ENCODE measurements at regions not wholly inside any gene's neighbourhood (a gene's known extent, or its start where the extent isn't known, plus 50 kb on each side); places are given as distances from the start of the nearest gene placed in this dataset.

GRCh38 chr2:219998107-219998506 lies 370.7 kb downstream of the SLC4A3 start:
- Mint-ChIP-seq H3K27me3 (no peaks in the 10 kb centered on the region), H3K4me1 (no peaks in the 10 kb centered on the region), H3K9me3 (ENCODE audit: low read depth) (no peaks in the 10 kb centered on the region), H3K27ac (no peak overlapping the region), H3K4me3 (no peak overlapping the region), H3K36me3 (ENCODE audit: low read depth) (no peaks in the 10 kb centered on the region)
- intact Hi-C loops (cut with DNase I, micrococcal nuclease), result loop anchor here in 1 of 2 experiments (5.0 kb wide), 1 partner anchor 261 kb away; no protein-coding TSS in a partner anchor
- POLR2A ChIA-PET, result no interaction called here
- DNase-seq (no peak), ATAC-seq (no peak)
- CTCF ChIA-PET, result no interaction called here

GRCh38 chr2:219998714-219999227 lies 371.3 kb downstream of the SLC4A3 start:
- POLR2A ChIA-PET, result no interaction called here
- intact Hi-C loops (cut with DNase I, micrococcal nuclease), result loop anchor here in 1 of 2 experiments (5.0 kb wide), 1 partner anchor 261 kb away; no protein-coding TSS in a partner anchor
- Mint-ChIP-seq H3K27me3 (peaks cover under 1% of the 10 kb centered on the region), H3K36me3 (ENCODE audit: low read depth) (no peaks in the 10 kb centered on the region), H3K4me1 (no peaks in the 10 kb centered on the region), H3K4me3 (no peak overlapping the region), H3K27ac (no peak overlapping the region), H3K9me3 (ENCODE audit: low read depth) (no peaks in the 10 kb centered on the region)
- CTCF ChIA-PET, result interaction anchor here (0.9 kb wide), 1 partner anchor 10 kb away, joined by 3 read pairs; no protein-coding TSS in a partner anchor
- DNase-seq, result no peak
- ATAC-seq, result no peak

- DNase-seq, result no peak
- H3K4me1 Mint-ChIP-seq, result no peaks in the 10 kb centered on the region
- no peak overlapping the region for H3K4me3 Mint-ChIP-seq
- ATAC-seq, result no peak
- POLR2A ChIA-PET, result no interaction called here
- intact Hi-C loops (cut with DNase I, micrococcal nuclease), result no loop called here
- CTCF ChIA-PET, result no interaction called here
- no peak overlapping the region for H3K27ac Mint-ChIP-seq
- peaks cover 4% of the 10 kb centered on the region for H3K27me3 Mint-ChIP-seq
- H3K9me3 Mint-ChIP-seq (ENCODE audit: low read depth), result no peaks in the 10 kb centered on the region
- H3K36me3 Mint-ChIP-seq (ENCODE audit: low read depth), result no peaks in the 10 kb centered on the region
These were observed 372.6 kb downstream of the SLC4A3 start for GRCh38 chr2:220000080-220000479.

GRCh38 chr2:220000586-220000985 lies 373.2 kb downstream of the SLC4A3 start:
- no peaks in the 10 kb centered on the region for H3K4me1 Mint-ChIP-seq
- no peak overlapping the region for H3K27ac Mint-ChIP-seq
- POLR2A ChIA-PET, result no interaction called here
- CTCF ChIA-PET, result no interaction called here
- H3K9me3 Mint-ChIP-seq (ENCODE audit: low read depth), result no peaks in the 10 kb centered on the region
- no peak overlapping the region for H3K4me3 Mint-ChIP-seq
- H3K36me3 Mint-ChIP-seq (ENCODE audit: low read depth), result no peaks in the 10 kb centered on the region
- intact Hi-C loops (cut with DNase I, micrococcal nuclease), result no loop called here
- DNase-seq (no peak), ATAC-seq (no peak)
- H3K27me3 Mint-ChIP-seq, result peaks cover 4% of the 10 kb centered on the region

- Mint-ChIP-seq H3K27me3 (peaks cover 4% of the 10 kb centered on the region), H3K4me1 (no peaks in the 10 kb centered on the region), H3K36me3 (ENCODE audit: low read depth) (no peaks in the 10 kb centered on the region), H3K4me3 (no peak overlapping the region), H3K9me3 (ENCODE audit: low read depth) (no peaks in the 10 kb centered on the region), H3K27ac (no peak overlapping the region)
- ATAC-seq (no peak), DNase-seq (no peak)
- intact Hi-C loops (cut with DNase I, micrococcal nuclease), result no loop called here
- ChIA-PET CTCF (interaction anchor here (0.5 kb wide), 1 partner anchor 27 kb away, joined by 3 read pairs; no protein-coding TSS in a partner anchor), POLR2A (no interaction called here)
These were observed 374.3 kb downstream of the SLC4A3 start for GRCh38 chr2:220001751-220002150.

GRCh38 chr2:220002251-220002650 lies 374.8 kb downstream of the SLC4A3 start:
- peaks cover 4% of the 10 kb centered on the region for H3K27me3 Mint-ChIP-seq
- no peaks in the 10 kb centered on the region for H3K36me3 Mint-ChIP-seq (ENCODE audit: low read depth)
- ChIA-PET POLR2A (no interaction called here), CTCF (no interaction called here)
- no peaks in the 10 kb centered on the region for H3K4me1 Mint-ChIP-seq
- ATAC-seq (no peak), DNase-seq (no peak)
- intact Hi-C loops (cut with DNase I, micrococcal nuclease), result no loop called here
- no peak overlapping the region for H3K27ac Mint-ChIP-seq
- H3K9me3 Mint-ChIP-seq (ENCODE audit: low read depth), result no peaks in the 10 kb centered on the region
- no peak overlapping the region for H3K4me3 Mint-ChIP-seq

- ATAC-seq (no peak), DNase-seq (no peak)
- ChIA-PET CTCF (interaction anchor here (0.6 kb wide), 1 partner anchor 462 kb away, joined by 3 read pairs; no protein-coding TSS in a partner anchor), POLR2A (no interaction called here)
- H3K36me3 Mint-ChIP-seq (ENCODE audit: low read depth), result no peaks in the 10 kb centered on the region
- intact Hi-C loops (cut with DNase I, micrococcal nuclease), result no loop called here
- H3K27me3 Mint-ChIP-seq, result peaks cover 4% of the 10 kb centered on the region
- no peak overlapping the region for H3K27ac Mint-ChIP-seq
- no peak overlapping the region for H3K4me3 Mint-ChIP-seq
- no peaks in the 10 kb centered on the region for H3K4me1 Mint-ChIP-seq
- H3K9me3 Mint-ChIP-seq (ENCODE audit: low read depth), result no peaks in the 10 kb centered on the region
These were observed 375.3 kb downstream of the SLC4A3 start for GRCh38 chr2:220002699-220003098.

GRCh38 chr2:220005362-220005761 lies 377.9 kb downstream of the SLC4A3 start:
- peaks cover 7% of the 10 kb centered on the region for H3K27me3 Mint-ChIP-seq
- H3K36me3 Mint-ChIP-seq (ENCODE audit: low read depth), result no peaks in the 10 kb centered on the region
- H3K4me3 Mint-ChIP-seq, result no peak overlapping the region
- no peaks in the 10 kb centered on the region for H3K9me3 Mint-ChIP-seq (ENCODE audit: low read depth)
- DNase-seq (no peak), ATAC-seq (no peak)
- H3K4me1 Mint-ChIP-seq, result no peaks in the 10 kb centered on the region
- intact Hi-C loops (cut with DNase I, micrococcal nuclease), result no loop called here
- ChIA-PET POLR2A (no interaction called here), CTCF (interaction anchor here (1.6 kb wide), 1 partner anchor 62 kb away, joined by 3 read pairs; no protein-coding TSS in a partner anchor)
- no peak overlapping the region for H3K27ac Mint-ChIP-seq

- ATAC-seq (no peak), DNase-seq (no peak)
- Mint-ChIP-seq H3K27me3 (peaks cover 7% of the 10 kb centered on the region), H3K9me3 (ENCODE audit: low read depth) (no peaks in the 10 kb centered on the region), H3K27ac (no peak overlapping the region), H3K36me3 (ENCODE audit: low read depth) (no peaks in the 10 kb centered on the region), H3K4me1 (no peaks in the 10 kb centered on the region), H3K4me3 (no peak overlapping the region)
- intact Hi-C loops (cut with DNase I, micrococcal nuclease), result no loop called here
- POLR2A ChIA-PET, result no interaction called here
- CTCF ChIA-PET, result no interaction called here
These were observed 378.8 kb downstream of the SLC4A3 start for GRCh38 chr2:220006152-220006621.

GRCh38 chr2:220011859-220012258 lies 384.4 kb downstream of the SLC4A3 start:
- ChIA-PET CTCF (no interaction called here), POLR2A (no interaction called here)
- peaks cover 4% of the 10 kb centered on the region for H3K9me3 Mint-ChIP-seq (ENCODE audit: low read depth)
- DNase-seq, result no peak
- no peaks in the 10 kb centered on the region for H3K4me1 Mint-ChIP-seq
- no peak overlapping the region for H3K27ac Mint-ChIP-seq
- intact Hi-C loops (cut with DNase I, micrococcal nuclease), result no loop called here
- peaks cover 3% of the 10 kb centered on the region for H3K27me3 Mint-ChIP-seq
- no peaks in the 10 kb centered on the region for H3K36me3 Mint-ChIP-seq (ENCODE audit: low read depth)
- no peak for ATAC-seq
- H3K4me3 Mint-ChIP-seq, result no peak overlapping the region

GRCh38 chr2:220014961-220015360 lies 387.5 kb downstream of the SLC4A3 start:
- H3K36me3 Mint-ChIP-seq (ENCODE audit: low read depth), result no peaks in the 10 kb centered on the region
- DNase-seq (no peak), ATAC-seq (no peak)
- H3K27me3 Mint-ChIP-seq, result peaks cover 5% of the 10 kb centered on the region
- intact Hi-C loops (cut with DNase I, micrococcal nuclease), result no loop called here
- no peak overlapping the region for H3K4me3 Mint-ChIP-seq
- POLR2A ChIA-PET, result no interaction called here
- H3K9me3 Mint-ChIP-seq (ENCODE audit: low read depth), result peaks cover 4% of the 10 kb centered on the region
- no peaks in the 10 kb centered on the region for H3K4me1 Mint-ChIP-seq
- no peak overlapping the region for H3K27ac Mint-ChIP-seq
- CTCF ChIA-PET, result no interaction called here

- Mint-ChIP-seq H3K27me3 (peaks cover 2% of the 10 kb centered on the region), H3K36me3 (ENCODE audit: low read depth) (no peaks in the 10 kb centered on the region), H3K4me1 (no peaks in the 10 kb centered on the region), H3K27ac (no peak overlapping the region), H3K9me3 (ENCODE audit: low read depth) (peaks cover 4% of the 10 kb centered on the region), H3K4me3 (no peak overlapping the region)
- no peak for DNase-seq
- CTCF ChIA-PET, result no interaction called here
- no peak for ATAC-seq
- POLR2A ChIA-PET, result no interaction called here
- intact Hi-C loops (cut with DNase I, micrococcal nuclease), result no loop called here
These were observed 388.1 kb downstream of the SLC4A3 start for GRCh38 chr2:220015576-220015975.

GRCh38 chr2:220025207-220025606 lies 397.8 kb downstream of the SLC4A3 start:
- no peak overlapping the region for H3K4me3 Mint-ChIP-seq
- no peaks in the 10 kb centered on the region for H3K9me3 Mint-ChIP-seq (ENCODE audit: low read depth)
- no peaks in the 10 kb centered on the region for H3K4me1 Mint-ChIP-seq
- DNase-seq (no peak), ATAC-seq (no peak)
- CTCF ChIA-PET, result no interaction called here
- intact Hi-C loops (cut with DNase I, micrococcal nuclease), result no loop called here
- POLR2A ChIA-PET, result no interaction called here
- no peaks in the 10 kb centered on the region for H3K27me3 Mint-ChIP-seq
- no peak overlapping the region for H3K27ac Mint-ChIP-seq
- no peaks in the 10 kb centered on the region for H3K36me3 Mint-ChIP-seq (ENCODE audit: low read depth)
